ENCODE measurements at regions not wholly inside any gene's neighbourhood (a gene's known extent, or its start where the extent isn't known, plus 50 kb on each side); places are given as distances from the start of the nearest gene placed in this dataset.

DNA sequence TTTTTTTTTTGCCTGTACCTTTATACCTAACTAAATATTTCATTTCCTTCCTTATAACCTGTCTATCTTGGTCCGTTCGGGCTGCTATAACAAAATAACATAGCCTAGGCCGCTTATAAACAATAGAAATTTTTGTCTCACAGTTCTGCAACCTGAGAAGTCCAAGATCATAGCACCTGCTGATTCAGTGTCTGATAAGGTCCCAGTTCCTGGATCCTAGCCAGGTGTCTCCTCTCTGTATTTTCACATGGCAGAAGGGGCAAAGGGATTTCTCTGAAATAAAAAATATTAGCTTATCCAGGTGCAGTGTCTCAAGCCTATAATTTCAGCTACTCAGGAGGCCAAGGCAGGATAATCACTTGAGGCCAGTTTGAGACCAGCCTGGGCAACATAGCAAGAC is 1046.6 kb upstream of the USP15 start:
- TF ChIP-seq TARDBP (IDR thresholded peaks at IDR 0.05) = no peak
- TF ChIP-seq BHLHE40 (IDR thresholded peaks at IDR 0.05; ENCODE audit: borderline replicate concordance) = no peak
- TF ChIP-seq, protein P1, sequence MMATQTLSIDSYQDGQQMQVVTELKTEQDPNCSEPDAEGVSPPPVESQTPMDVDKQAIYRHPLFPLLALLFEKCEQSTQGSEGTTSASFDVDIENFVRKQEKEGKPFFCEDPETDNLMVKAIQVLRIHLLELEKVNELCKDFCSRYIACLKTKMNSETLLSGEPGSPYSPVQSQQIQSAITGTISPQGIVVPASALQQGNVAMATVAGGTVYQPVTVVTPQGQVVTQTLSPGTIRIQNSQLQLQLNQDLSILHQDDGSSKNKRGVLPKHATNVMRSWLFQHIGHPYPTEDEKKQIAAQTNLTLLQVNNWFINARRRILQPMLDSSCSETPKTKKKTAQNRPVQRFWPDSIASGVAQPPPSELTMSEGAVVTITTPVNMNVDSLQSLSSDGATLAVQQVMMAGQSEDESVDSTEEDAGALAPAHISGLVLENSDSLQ (IDR thresholded peaks at IDR 0.05) = no peak
- no peak for TF ChIP-seq FOXA1 (IDR thresholded peaks at IDR 0.05)
- no peak for TF ChIP-seq ZNF384 (IDR thresholded peaks at IDR 0.05)
- no peak for TF ChIP-seq FOXK2 (IDR thresholded peaks at IDR 0.05)

All from HEK293T (cell line).